HCT116 (cell line): ENCODE measurements at regions not wholly inside any gene's neighbourhood (a gene's known extent, or its start where the extent isn't known, plus 50 kb on each side); places are given as distances from the start of the nearest gene placed in this dataset.

Experiments
- ATAC-seq: fragments of 200-7000 bp; cut with Tn5 transposase; 2 replicates; pipeline ENCODE4 v1.9.1; 2020; ENCODE audit warnings: mild to moderate bottlenecking, moderate library complexity
- BruUV-seq: library from RNA; stranded (reverse); fragments of 400-500 nt; replicated peaks from 2 replicates; lab custom pipeline; 2021; lab: Mats Ljungman, UMichigan
- CTCF ChIA-PET: fragments of 300-600 bp; sonication (Branson Sonifier 250); formaldehyde crosslinking; loops from one replicate; lab custom pipeline; 2021; ENCODE audit warnings: antibody characterized with exemption; lab: Charles Lee
- POLR2A ChIA-PET: fragments of 300-600, 350-600 bp; sonication (Branson Sonifier 250); formaldehyde crosslinking; loops from one replicate; lab custom pipeline; 2021; ENCODE audit warnings: antibody characterized with exemption; lab: Charles Lee
- RAD21 ChIA-PET, 2 experiments: fragments of 300-600 bp; sonication (Branson Sonifier 250); formaldehyde crosslinking; loops; one replicate each; lab custom pipeline; 2023; ENCODE audit warnings: low total read pairs in 2 of 2; ENCODE audit not compliant: uncharacterized antibody in 2 of 2, unreplicated experiment in 2 of 2, low non-redundant PET in 1 of 2; lab: Charles Lee
- DNase-seq: peaks from one replicate; pipeline ENCODE4 v3.0.0-alpha.2; 2010; ENCODE audit warnings: low read depth, low spot score
- H2AFZ ChIP-seq: fragments of 200-600 bp; shearing (Covaris generic), sonication (generic); 2 replicates; pipeline ENCODE4 v1.6.1; 2017; ENCODE audit warnings: low read depth, mixed run types, mixed read lengths, antibody characterized with exemption, low read length; ENCODE audit not compliant: poor library complexity, severe bottlenecking
- H3K27ac ChIP-seq: 2 replicates; pipeline ENCODE4 v1.5.1; 2012; ENCODE audit warnings: low read depth, low read length
- H3K27me3 ChIP-seq: fragments of 200-600 bp; sonication (generic); 2 replicates; pipeline ENCODE4 v1.6.1; 2016; ENCODE audit warnings: mixed run types, low read length, mixed read lengths; ENCODE audit not compliant: insufficient read depth
- H3K36me3 ChIP-seq, 2 experiments: fragments of 200-500 bp in 1 of 2; fragments of 200-600 bp in 1 of 2; sonication (Bioruptor generic) in 1 of 2; sonication (generic) in 1 of 2; 2 replicates each; pipeline versions ENCODE4 v1.5.1 to v1.6.1; 2014 to 2016; ENCODE audit warnings: low read length in 2 of 2, inconsistent platforms in 1 of 2, mixed read lengths in 1 of 2, mixed run types in 1 of 2; ENCODE audit not compliant: insufficient read depth in 2 of 2, control insufficient read depth in 1 of 2
- H3K4me1 ChIP-seq, 2 experiments: fragments of 200-600 bp in 1 of 2; sonication (generic) in 1 of 2; 2 replicates each; pipeline versions ENCODE4 v1.5.1 to v1.6.1; 2012 to 2017; ENCODE audit warnings: low read length in 2 of 2, inconsistent platforms in 1 of 2, mild to moderate bottlenecking in 1 of 2, mixed read lengths in 1 of 2, mixed run types in 1 of 2, moderate library complexity in 1 of 2; ENCODE audit not compliant: insufficient read depth in 2 of 2, control insufficient read depth in 1 of 2
- H3K4me2 ChIP-seq: fragments of 200-600 bp; sonication (generic); 2 replicates; pipeline ENCODE4 v1.6.1; 2017; ENCODE audit warnings: mixed run types, low read length, mixed read lengths
- H3K4me3 ChIP-seq, 2 experiments: fragments of 200-600 bp in 1 of 2; sonication (generic) in 1 of 2; replicated peaks in 1 of 2; 2 replicates each; pipeline ENCODE4 v1.5.1; 2011 to 2016; ENCODE audit warnings: low read length in 2 of 2, control low read depth in 1 of 2, low read depth in 1 of 2, mild to moderate bottlenecking in 1 of 2, mixed read lengths in 1 of 2, mixed run types in 1 of 2
- H3K79me2 ChIP-seq: fragments of 200-600 bp; sonication (generic); 2 replicates; pipeline ENCODE4 v1.6.1; 2017; ENCODE audit warnings: mild to moderate bottlenecking, mixed run types, low read length, moderate library complexity, mixed read lengths; ENCODE audit not compliant: insufficient read depth
- H3K9ac ChIP-seq: fragments of 200-600 bp; sonication (generic); 2 replicates; pipeline ENCODE4 v1.6.1; 2016; ENCODE audit warnings: low read length, mixed read lengths
- H3K9me2 ChIP-seq: fragments of 200-600 bp; sonication (generic), shearing (Covaris generic); 2 replicates; pipeline ENCODE4 v1.6.1; 2017; ENCODE audit warnings: mixed run types, mild to moderate bottlenecking, moderate library complexity; ENCODE audit not compliant: insufficient read depth
- H3K9me3 ChIP-seq, 2 experiments: fragments of 200-500 bp in 1 of 2; fragments of 200-600 bp in 1 of 2; sonication (Bioruptor generic) in 1 of 2; sonication (generic) in 1 of 2; 2 replicates each; pipeline ENCODE4 v1.6.1; 2014 to 2017; ENCODE audit warnings: low read length in 2 of 2, mixed read lengths in 2 of 2, inconsistent platforms in 1 of 2, low read depth in 1 of 2, mild to moderate bottlenecking in 1 of 2, mixed run types in 1 of 2, moderate library complexity in 1 of 2; ENCODE audit not compliant: control insufficient read depth in 1 of 2, insufficient read depth in 1 of 2
- H4K20me1 ChIP-seq: fragments of 200-600 bp; sonication (generic), shearing (Covaris generic); 2 replicates; pipeline ENCODE4 v1.6.1; 2017; ENCODE audit warnings: mixed run types, mild to moderate bottlenecking, moderate library complexity; ENCODE audit not compliant: insufficient read depth
- CBX3 ChIP-seq: IDR thresholded peaks from 2 replicates; pipeline ENCODE4 v1.6.1; 2012; ENCODE audit warnings: low read depth
- CEBPB ChIP-seq: IDR thresholded peaks from 2 replicates; pipeline ENCODE4 v1.6.1; 2012; ENCODE audit warnings: low read depth
- EGR1 ChIP-seq: IDR thresholded peaks from 2 replicates; pipeline ENCODE4 v1.6.1; 2012; ENCODE audit warnings: low read depth
- ELF1 ChIP-seq: IDR thresholded peaks from 2 replicates; pipeline ENCODE4 v1.6.1; 2012; ENCODE audit warnings: low read depth, borderline replicate concordance
- EZH2phosphoT487 ChIP-seq: fragments of 200-600 bp; IDR thresholded peaks from 2 replicates; pipeline ENCODE4 v1.6.1; 2018; ENCODE audit warnings: antibody characterized with exemption, borderline replicate concordance
- FOSL1 ChIP-seq: IDR thresholded peaks from 2 replicates; pipeline ENCODE4 v1.6.1; 2012; ENCODE audit warnings: low read depth
- RAD21 ChIP-seq: IDR thresholded peaks from 2 replicates; pipeline ENCODE4 v1.6.1; 2012; ENCODE audit warnings: low read depth, mild to moderate bottlenecking
- TCF7L2 ChIP-seq: IDR thresholded peaks from 2 replicates; pipeline ENCODE4 v1.7.0; 2011; ENCODE audit warnings: borderline replicate concordance, inconsistent platforms; ENCODE audit not compliant: insufficient read depth, insufficient read length; ENCODE audit errors: extremely low read depth
- YY1 ChIP-seq: IDR thresholded peaks from 2 replicates; pipeline ENCODE4 v1.6.1; 2011; ENCODE audit warnings: low read length, low read depth, moderate library complexity, mild to moderate bottlenecking; ENCODE audit not compliant: insufficient replicate concordance; ENCODE audit errors: extremely low read depth
- ZNF274 ChIP-seq: fragments of 200-500 bp; sonication (Bioruptor generic); IDR thresholded peaks from 2 replicates; pipeline ENCODE4 v1.6.1; 2014; ENCODE audit warnings: mild to moderate bottlenecking, low read depth, low read length, inconsistent platforms
- intact Hi-C: fragments of 100-400 bp; cut with micrococcal nuclease; formaldehyde crosslinking; loops from 2 replicates; pipeline ENCODE4 v1.10.0; 2022
- TF ChIP-seq, protein P1 (sequence below): IDR thresholded peaks from 2 replicates; pipeline ENCODE4 v1.6.1; 2012
- TF ChIP-seq, protein P2 (sequence below): IDR thresholded peaks from 2 replicates; pipeline ENCODE4 v1.6.1; 2012; ENCODE audit warnings: low read depth

DNA sequence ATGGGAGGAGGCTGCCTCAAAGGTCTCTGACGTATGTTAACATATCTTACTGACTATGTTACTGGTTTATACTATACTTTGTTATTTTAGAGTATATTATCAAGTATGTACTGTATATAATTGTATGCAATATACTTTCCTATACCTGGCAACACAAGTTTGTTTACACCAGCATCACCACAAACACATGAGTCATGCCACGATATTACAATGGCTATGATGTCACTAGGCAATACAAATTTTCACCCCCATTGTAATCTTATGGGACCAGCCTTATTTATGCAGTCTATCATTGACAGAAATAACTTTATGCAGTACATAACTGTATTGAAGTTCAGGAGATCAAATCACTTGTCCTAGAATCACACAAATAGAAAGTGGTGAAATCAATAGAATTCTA lies 329.9 kb upstream of the SLC7A11 start:
- CTCF ChIA-PET = no interaction called here
- ATAC-seq = no peak
- H3K79me2 ChIP-seq = no peaks in the 10 kb centered on the region
- no peaks in the 10 kb centered on the region for H3K9me2 ChIP-seq
- H3K9ac ChIP-seq = no peak overlapping the region
- no peak overlapping the region for H3K27ac ChIP-seq
- no peak overlapping the region for H3K4me2 ChIP-seq
- POLR2A ChIA-PET = no interaction called here
- no peaks in the 10 kb centered on the region for H3K4me1 ChIP-seq
- TF ChIP-seq ELF1 (no peak), YY1 (no peak), TCF7L2 (no peak), FOSL1 (no peak), EGR1 (no peak), RAD21 (no peak), CBX3 (no peak), CEBPB (no peak), ZNF274 (no peak), EZH2phosphoT487 (no peak)
- TF ChIP-seq, protein P1, sequence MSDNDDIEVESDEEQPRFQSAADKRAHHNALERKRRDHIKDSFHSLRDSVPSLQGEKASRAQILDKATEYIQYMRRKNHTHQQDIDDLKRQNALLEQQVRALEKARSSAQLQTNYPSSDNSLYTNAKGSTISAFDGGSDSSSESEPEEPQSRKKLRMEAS = no peak
- TF ChIP-seq, protein P2, sequence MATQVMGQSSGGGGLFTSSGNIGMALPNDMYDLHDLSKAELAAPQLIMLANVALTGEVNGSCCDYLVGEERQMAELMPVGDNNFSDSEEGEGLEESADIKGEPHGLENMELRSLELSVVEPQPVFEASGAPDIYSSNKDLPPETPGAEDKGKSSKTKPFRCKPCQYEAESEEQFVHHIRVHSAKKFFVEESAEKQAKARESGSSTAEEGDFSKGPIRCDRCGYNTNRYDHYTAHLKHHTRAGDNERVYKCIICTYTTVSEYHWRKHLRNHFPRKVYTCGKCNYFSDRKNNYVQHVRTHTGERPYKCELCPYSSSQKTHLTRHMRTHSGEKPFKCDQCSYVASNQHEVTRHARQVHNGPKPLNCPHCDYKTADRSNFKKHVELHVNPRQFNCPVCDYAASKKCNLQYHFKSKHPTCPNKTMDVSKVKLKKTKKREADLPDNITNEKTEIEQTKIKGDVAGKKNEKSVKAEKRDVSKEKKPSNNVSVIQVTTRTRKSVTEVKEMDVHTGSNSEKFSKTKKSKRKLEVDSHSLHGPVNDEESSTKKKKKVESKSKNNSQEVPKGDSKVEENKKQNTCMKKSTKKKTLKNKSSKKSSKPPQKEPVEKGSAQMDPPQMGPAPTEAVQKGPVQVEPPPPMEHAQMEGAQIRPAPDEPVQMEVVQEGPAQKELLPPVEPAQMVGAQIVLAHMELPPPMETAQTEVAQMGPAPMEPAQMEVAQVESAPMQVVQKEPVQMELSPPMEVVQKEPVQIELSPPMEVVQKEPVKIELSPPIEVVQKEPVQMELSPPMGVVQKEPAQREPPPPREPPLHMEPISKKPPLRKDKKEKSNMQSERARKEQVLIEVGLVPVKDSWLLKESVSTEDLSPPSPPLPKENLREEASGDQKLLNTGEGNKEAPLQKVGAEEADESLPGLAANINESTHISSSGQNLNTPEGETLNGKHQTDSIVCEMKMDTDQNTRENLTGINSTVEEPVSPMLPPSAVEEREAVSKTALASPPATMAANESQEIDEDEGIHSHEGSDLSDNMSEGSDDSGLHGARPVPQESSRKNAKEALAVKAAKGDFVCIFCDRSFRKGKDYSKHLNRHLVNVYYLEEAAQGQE = no peak
- H3K27me3 ChIP-seq = no peaks in the 10 kb centered on the region
- BruUV-seq = no TSS peak
- no peak overlapping the region for H2AFZ ChIP-seq
- H3K4me3 ChIP-seq = no peak overlapping the region
- intact Hi-C loops = loop anchor here (10.0 kb wide), 2 partner anchors 387 to 477 kb away; no protein-coding TSS in a partner anchor
- no peaks in the 10 kb centered on the region for H3K36me3 ChIP-seq
- H3K9me3 ChIP-seq = no peaks in the 10 kb centered on the region
- RAD21 ChIA-PET = no interaction called here
- DNase-seq = no peak
- H4K20me1 ChIP-seq = no peaks in the 10 kb centered on the region
